Upper lobe of left lung (tissue), 6 donors: ENCODE measurements at regions not wholly inside any gene's neighbourhood (a gene's known extent, or its start where the extent isn't known, plus 50 kb on each side); places are given as distances from the start of the nearest gene placed in this dataset.
"Not testable (repeated sequence)": the region's sequence is repeated elsewhere in the genome, so short reads cannot be mapped to it uniquely, and the experiment has no call there.

Source experiments
- ATAC-seq, 2 donors: fragments of 200-7000 bp; cut with Tn5 transposase; one replicate each; pipeline ENCODE4 v1.9.1; 2022; ENCODE audit warnings: mild to moderate bottlenecking in 2 of 2, moderate library complexity in 2 of 2; ENCODE audit not compliant: low FRiP score in 2 of 2
- DNase-seq, 2 donors: peaks; one replicate each; pipeline ENCODE4 v3.0.0-alpha.2; 2019 to 2020
- H3K27ac ChIP-seq, 4 donors: fragments of 200-600 bp; sonication (generic); one replicate each; pipeline ENCODE4 v1.5.1; 2016 to 2019
- H3K27me3 ChIP-seq, 4 donors: fragments of 200-600 bp; sonication (generic); one replicate each; pipeline ENCODE4 v1.5.1; 2017 to 2019
- H3K36me3 ChIP-seq, 4 donors: fragments of 200-600 bp; sonication (generic); one replicate each; pipeline ENCODE4 v1.5.1; 2016 to 2019
- H3K4me1 ChIP-seq, 4 donors: fragments of 200-600 bp; sonication (generic); one replicate each; pipeline ENCODE4 v1.5.1; 2018 to 2019
- H3K4me3 ChIP-seq, 4 donors: fragments of 200-600 bp; sonication (generic); one replicate each; pipeline ENCODE4 v1.5.1; 2017 to 2019; ENCODE audit warnings: mild to moderate bottlenecking in 2 of 4, moderate library complexity in 1 of 4
- H3K9me3 ChIP-seq, 4 donors: fragments of 200-600 bp; sonication (generic); one replicate each; pipeline ENCODE4 v1.5.1; 2018 to 2019
- EP300 ChIP-seq, 4 donors: sonication (generic); formaldehyde crosslinking; IDR thresholded peaks; one replicate each; pipeline ENCODE4 v1.5.1; 2017; ENCODE audit warnings: antibody characterized with exemption in 4 of 4, control low read depth in 2 of 4
- POLR2A ChIP-seq, 4 donors: fragments of 450-650 bp; IDR thresholded peaks; one replicate each; pipeline ENCODE4 v1.5.1; 2016 to 2017; ENCODE audit warnings: antibody characterized with exemption in 4 of 4, mild to moderate bottlenecking in 2 of 4
- POLR2AphosphoS5 ChIP-seq, 2 donors: sonication (generic); formaldehyde crosslinking; IDR thresholded peaks; one replicate each; pipeline ENCODE4 v1.5.1; 2017; ENCODE audit warnings: antibody characterized with exemption in 2 of 2
- WGBS, 2 donors: methylation state at CpG; one replicate each; pipeline ENCODE4 v1.1.5; 2017 to 2018; 5-methylcytosine and 5-hydroxymethylcytosine counted together
- TF ChIP-seq, protein P1 (sequence below), 6 experiments: fragments of 450-650 bp in 4 of 6; fragments of 200-600 bp in 2 of 6; sonication (generic) in 2 of 6; IDR thresholded peaks; one replicate each; pipeline ENCODE4 v1.5.1; 2016 to 2019; ENCODE audit warnings: antibody characterized with exemption in 6 of 6
- donor health status: DM: no; HTN: no; CAD: no; lungs with moderate emphysema.
- donor health status: DM: no; HTN: yes; CAD: no; lungs with severe emphysema.

DNA sequence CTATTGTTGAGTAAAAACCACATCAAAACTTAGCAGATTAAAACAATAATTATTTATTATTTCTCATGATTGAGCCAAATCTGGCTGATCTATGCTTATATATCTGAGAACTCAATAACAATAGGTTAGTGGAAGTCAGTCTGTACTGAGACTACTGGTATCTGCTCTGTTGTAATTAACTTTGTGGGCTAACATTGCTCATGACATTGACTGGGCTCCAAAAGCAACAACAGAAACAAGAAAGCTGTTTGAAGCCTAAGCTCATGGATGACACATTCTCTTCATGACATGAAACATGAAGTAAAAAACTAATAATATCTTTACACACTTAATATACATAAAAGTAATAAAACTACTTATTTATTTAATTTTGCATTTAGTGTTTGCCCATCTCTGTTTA lies 649.3 kb downstream of the PRIM2 start:
- not testable (repeated sequence) for H3K27me3 ChIP-seq, DNase-seq, H3K4me1 ChIP-seq, H3K4me3 ChIP-seq, H3K9me3 ChIP-seq, H3K27ac ChIP-seq, ATAC-seq, H3K36me3 ChIP-seq

DNA sequence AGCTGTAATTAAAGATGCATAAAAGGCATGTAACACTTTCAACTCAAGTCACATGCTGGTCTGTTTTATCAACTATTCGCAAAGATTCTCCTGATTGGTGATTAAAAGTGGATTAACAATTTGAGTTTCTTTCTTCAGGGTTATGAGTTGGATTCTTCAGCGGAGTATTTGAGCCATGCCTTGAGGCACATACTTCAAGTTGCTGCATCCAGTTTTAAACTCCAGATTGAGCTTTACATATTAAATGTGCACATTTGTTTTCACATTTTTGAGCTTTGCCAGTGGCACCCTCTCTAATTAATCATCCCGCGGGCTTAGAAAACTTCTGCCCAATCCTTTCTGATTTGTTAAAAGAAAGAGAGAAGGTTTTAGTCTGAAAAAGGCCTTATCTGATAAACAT lies 654.5 kb downstream of the PRIM2 start:
- not testable (repeated sequence) for H3K27me3 ChIP-seq, H3K4me3 ChIP-seq, DNase-seq, ATAC-seq, H3K9me3 ChIP-seq, H3K27ac ChIP-seq, H3K4me1 ChIP-seq, H3K36me3 ChIP-seq
- 88 to 90% methylated on average over 4 of the region's 4 CpGs for WGBS, 2 donors

DNA sequence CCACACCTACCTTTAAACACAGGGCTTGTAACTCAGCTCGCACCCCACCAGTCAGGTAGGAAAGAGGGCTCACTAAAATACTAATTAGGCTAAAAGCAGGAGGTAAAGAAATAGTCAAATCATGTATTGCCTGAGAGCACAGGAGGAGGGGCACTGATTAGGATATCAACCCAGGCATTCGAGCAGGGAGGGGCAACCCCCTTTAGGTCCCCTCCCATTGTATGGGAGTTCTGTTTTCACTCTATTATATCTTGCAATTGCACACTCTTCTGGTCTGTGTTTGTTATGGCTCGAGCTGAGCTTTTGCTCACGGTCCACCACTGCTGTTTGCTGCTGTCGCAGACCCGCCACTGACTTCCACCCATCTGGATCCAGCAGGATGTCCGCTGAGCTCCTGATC lies 657.2 kb downstream of the PRIM2 start:
- Histone ChIP-seq H3K36me3 (no peaks in the 10 kb centered on the region), H3K4me1 (no peaks in the 10 kb centered on the region), H3K27me3 (no peaks in the 10 kb centered on the region), H3K27ac (no peak overlapping the region), H3K4me3 (no peak overlapping the region), H3K9me3 (no peaks in the 10 kb centered on the region)
- WGBS, 2 donors: 86% methylated on average over 7 of the region's 7 CpGs
- TF ChIP-seq EP300 (IDR thresholded peaks at IDR 0.05) (no peak), POLR2AphosphoS5 (IDR thresholded peaks at IDR 0.05) (no peak), POLR2A (IDR thresholded peaks at IDR 0.05) (no peak)
- TF ChIP-seq, protein P1, sequence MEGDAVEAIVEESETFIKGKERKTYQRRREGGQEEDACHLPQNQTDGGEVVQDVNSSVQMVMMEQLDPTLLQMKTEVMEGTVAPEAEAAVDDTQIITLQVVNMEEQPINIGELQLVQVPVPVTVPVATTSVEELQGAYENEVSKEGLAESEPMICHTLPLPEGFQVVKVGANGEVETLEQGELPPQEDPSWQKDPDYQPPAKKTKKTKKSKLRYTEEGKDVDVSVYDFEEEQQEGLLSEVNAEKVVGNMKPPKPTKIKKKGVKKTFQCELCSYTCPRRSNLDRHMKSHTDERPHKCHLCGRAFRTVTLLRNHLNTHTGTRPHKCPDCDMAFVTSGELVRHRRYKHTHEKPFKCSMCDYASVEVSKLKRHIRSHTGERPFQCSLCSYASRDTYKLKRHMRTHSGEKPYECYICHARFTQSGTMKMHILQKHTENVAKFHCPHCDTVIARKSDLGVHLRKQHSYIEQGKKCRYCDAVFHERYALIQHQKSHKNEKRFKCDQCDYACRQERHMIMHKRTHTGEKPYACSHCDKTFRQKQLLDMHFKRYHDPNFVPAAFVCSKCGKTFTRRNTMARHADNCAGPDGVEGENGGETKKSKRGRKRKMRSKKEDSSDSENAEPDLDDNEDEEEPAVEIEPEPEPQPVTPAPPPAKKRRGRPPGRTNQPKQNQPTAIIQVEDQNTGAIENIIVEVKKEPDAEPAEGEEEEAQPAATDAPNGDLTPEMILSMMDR (IDR thresholded peaks at IDR 0.05): no peak
- no peak for DNase-seq
- ATAC-seq: no peak

DNA sequence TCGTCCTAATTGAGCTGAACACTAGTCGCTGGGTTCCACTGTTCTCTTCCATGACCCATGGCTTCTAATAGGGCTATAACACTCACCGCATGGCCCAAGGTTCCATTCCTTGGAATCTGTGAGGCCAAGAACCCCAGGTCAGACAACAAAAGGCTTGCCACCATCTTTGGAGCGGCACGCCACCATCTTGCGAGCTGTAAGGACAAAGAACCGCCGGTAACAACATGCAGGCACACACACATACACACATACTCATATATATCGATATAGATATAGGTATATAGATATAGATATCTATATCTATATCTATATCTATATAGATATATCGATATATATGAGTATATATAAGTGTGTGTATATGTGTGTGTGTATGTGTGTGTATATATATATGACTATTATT lies 657.7 kb downstream of the PRIM2 start:
- not testable (repeated sequence) for H3K4me3 ChIP-seq, ATAC-seq
- 95 to 98% methylated on average over 8 to 10 of the region's 10 CpGs for WGBS, 2 donors

DNA sequence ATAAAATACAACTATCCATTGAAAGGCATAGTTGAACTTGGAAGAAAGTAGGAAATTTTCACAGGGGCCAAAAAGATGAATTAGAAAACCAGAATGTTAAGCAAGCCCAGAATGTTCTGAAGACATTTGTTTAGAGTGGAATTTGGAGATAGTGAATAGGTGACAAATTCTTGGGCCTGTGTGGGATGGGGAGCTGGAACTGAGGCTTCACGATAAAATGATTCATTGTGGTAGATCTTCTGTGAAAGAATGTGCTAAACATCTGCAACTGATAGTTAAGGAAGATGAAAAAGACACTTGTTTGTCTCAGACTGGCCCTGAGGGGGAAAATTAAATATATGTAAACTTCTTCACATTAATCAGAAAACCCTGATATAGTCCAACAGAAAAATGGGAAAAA lies 658.9 kb downstream of the PRIM2 start:
- ATAC-seq, H3K4me1 ChIP-seq, H3K36me3 ChIP-seq, H3K9me3 ChIP-seq, H3K27me3 ChIP-seq, DNase-seq, H3K27ac ChIP-seq, H3K4me3 ChIP-seq: not testable (repeated sequence)
- 59 to 62% methylated on average over 1 of the region's 1 CpG for WGBS, 2 donors

More for the DNA sequence above, 657.7 kb downstream of the PRIM2 start:
- H3K9me3 ChIP-seq, H3K4me1 ChIP-seq, H3K27me3 ChIP-seq, DNase-seq, H3K27ac ChIP-seq, H3K36me3 ChIP-seq: not testable (repeated sequence)

DNA sequence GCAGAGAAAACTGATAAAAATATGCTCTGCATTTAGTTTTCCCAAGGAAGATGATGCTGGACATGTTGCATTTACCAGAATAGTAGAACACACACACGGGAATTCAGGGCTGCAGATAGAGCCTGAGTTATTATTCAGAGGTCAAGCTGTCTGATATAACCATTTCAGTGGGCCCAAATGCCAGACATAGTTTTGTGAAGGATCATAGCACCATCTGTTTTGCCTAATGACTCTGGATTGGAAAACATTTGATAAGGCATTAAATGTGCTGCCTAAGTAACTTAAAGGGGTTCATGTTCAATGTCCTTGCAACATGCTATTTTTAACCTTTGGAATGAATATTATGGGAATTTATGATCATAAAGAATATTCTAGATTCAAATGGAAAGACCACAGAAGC lies 666.2 kb downstream of the PRIM2 start:
- WGBS, 2 donors: 41 to 45% methylated on average over 1 of the region's 1 CpG
- not testable (repeated sequence) for DNase-seq, H3K9me3 ChIP-seq, H3K4me1 ChIP-seq, H3K27me3 ChIP-seq, H3K27ac ChIP-seq, H3K36me3 ChIP-seq, H3K4me3 ChIP-seq, ATAC-seq

DNA sequence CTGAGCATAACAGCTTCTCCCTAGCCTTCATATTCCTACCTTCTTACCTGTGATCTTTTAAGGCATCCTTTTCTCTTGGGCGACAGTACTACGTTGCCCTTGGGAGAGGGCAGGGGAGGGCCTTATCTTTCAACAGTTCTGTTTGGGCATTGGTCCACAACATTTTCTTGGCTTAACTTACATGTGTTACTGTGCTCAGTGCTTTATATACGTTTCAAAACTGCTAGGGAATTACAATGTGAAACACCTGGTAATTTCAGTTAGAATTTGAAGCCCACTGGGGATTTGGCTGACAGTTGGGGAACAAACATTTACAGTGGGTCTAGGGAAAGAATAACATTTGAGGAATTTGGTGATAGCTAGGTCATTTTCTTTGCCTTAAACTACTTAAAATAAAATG lies 667.1 kb downstream of the PRIM2 start:
- not testable (repeated sequence) for ATAC-seq, H3K9me3 ChIP-seq, H3K27ac ChIP-seq, H3K27me3 ChIP-seq, DNase-seq, H3K36me3 ChIP-seq, H3K4me3 ChIP-seq, H3K4me1 ChIP-seq
- WGBS, 2 donors: 72 to 74% methylated on average over 3 of the region's 3 CpGs

DNA sequence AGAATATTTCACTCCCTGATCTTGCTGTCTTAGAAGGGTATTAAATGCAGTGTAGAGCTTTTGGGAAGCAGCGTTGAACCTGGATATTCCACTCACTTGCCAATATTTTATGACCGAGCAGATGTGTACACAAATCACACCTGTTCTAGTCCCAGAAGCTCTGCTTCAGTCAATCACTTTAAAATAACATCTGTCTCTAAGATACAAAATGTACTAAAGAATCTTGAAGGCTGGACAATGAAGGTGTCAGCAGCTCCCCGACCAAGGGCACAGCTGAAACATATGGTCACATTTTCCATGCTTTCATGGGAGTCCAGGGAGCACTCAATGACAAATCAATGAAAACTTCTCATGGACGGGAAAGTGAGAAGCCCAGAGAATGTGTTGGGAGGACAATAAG lies 668.3 kb downstream of the PRIM2 start:
- 74 to 82% methylated on average over 4 of the region's 4 CpGs for WGBS, 2 donors
- ATAC-seq, DNase-seq: not testable (repeated sequence)

DNA sequence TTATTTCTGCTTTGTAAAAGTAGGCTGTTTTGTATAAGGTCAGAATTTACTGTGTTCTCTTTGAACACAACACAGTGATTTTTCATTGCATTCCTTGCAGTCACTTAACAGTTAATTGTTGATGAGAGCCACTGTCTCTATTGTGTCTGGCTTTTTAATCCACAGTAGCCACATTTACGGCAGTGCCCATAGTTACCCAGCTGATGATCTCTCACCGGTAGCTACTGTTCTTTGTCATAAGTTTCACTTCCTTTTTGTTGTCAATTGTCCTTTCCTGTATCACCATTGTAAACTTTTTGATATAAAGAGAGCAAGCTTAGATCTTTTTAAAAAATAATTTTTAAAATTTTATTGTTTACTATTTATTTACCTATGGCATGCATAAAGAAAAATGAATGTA lies 669.2 kb downstream of the PRIM2 start:
- not testable (repeated sequence) for H3K27ac ChIP-seq, H3K27me3 ChIP-seq, DNase-seq, H3K4me3 ChIP-seq, H3K36me3 ChIP-seq, H3K4me1 ChIP-seq, ATAC-seq, H3K9me3 ChIP-seq
- 28 to 54% methylated on average over 2 of the region's 2 CpGs for WGBS, 2 donors

More for the DNA sequence above, 668.3 kb downstream of the PRIM2 start:
- not testable (repeated sequence) for H3K27me3 ChIP-seq, H3K36me3 ChIP-seq, H3K9me3 ChIP-seq, H3K4me1 ChIP-seq, H3K4me3 ChIP-seq, H3K27ac ChIP-seq

DNA sequence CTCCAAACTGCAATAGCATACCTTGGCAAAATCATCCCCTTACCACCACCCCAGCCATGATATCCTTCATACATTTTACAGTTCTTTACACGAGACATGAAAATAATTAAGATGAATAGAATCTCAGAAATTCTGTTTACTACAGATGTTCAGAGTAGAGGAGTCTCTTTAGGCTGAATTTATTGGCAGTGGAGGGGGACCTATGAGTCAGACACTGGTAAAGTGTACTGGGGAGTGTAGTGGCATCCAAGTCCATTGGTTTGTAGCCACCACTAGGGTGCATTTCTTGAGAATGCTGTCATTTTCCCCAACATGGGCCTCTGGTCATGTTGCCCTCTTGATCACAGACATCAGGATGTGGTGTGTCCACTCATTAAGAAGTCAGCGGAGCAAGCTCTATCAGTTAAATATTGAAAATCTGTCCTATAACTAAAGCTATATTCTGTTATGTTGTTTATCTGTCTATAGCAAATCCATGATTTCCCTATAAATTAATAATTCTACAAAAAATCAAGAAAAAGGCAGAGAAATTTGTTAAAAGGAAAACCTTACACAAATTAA lies 672.2 kb downstream of the PRIM2 start:
- 48% methylated on average over 2 of the region's 2 CpGs for WGBS, 2 donors
- ATAC-seq: not testable (repeated sequence)

DNA sequence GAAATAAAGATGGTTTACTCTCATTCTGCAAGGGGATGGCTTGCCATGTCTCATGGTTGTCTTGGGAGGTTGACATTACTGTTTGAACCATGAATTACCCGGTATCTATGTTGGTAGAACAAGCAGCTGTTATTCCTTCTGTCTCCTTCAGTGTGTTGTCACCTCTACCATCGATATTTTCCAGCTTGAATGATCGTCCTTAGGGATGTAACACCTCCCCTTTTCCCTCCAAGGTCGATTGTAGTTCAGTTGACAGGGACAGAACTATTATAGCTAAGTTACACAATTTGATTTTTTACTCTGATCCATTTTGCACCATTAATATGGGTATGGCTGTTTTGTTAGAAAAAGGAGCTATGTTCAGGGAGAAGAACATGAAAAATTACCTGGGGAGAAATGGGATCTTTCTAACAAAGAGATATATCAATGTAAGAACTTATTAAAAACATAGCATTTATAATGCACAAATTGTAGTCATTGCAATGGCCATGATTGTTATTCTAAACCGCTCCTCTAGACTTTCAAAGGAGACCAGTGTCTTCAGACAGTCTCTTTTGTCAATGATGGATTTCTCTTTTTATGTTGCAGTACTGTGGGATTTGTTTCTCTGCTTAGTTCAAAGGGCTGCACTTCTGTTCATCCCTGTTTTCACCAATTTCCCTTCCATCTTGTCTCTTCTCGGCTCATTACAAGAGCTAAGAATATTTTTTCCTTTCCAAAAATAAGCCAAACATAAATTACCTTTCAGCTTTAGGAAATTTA lies 681.6 kb downstream of the PRIM2 start:
- not testable (repeated sequence) for H3K4me3 ChIP-seq, H3K36me3 ChIP-seq, ATAC-seq, H3K4me1 ChIP-seq, DNase-seq, H3K27me3 ChIP-seq, H3K27ac ChIP-seq, H3K9me3 ChIP-seq
- 62 to 64% methylated on average over 6 of the region's 6 CpGs for WGBS, 2 donors

More for the DNA sequence above, 672.2 kb downstream of the PRIM2 start:
- not testable (repeated sequence) for H3K36me3 ChIP-seq, H3K27me3 ChIP-seq, H3K9me3 ChIP-seq, H3K4me1 ChIP-seq, H3K4me3 ChIP-seq, H3K27ac ChIP-seq, DNase-seq

DNA sequence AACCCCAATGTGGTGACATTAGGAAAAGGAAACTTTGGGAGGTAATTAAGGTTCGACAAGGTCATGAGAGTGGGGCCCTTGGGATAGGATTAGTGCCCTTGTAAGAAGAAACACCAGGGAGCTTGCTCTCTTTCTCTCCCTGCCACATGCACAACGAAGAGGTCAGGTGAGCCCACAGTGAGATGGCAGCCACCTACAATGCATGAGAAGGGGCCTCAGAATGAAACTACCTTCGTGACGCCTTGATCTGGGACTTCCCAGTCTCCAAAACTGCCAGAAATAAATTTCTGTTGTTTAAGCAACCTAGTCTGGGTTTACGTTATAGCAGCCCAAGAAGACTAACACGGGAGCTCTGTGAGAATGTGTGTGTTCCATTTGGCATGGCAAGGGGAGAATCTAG lies 682.8 kb downstream of the PRIM2 start:
- H3K27me3 ChIP-seq, H3K27ac ChIP-seq, DNase-seq, H3K9me3 ChIP-seq, H3K4me1 ChIP-seq, ATAC-seq, H3K36me3 ChIP-seq, H3K4me3 ChIP-seq: not testable (repeated sequence)
- 71 to 75% methylated on average over 6 of the region's 6 CpGs for WGBS, 2 donors
